Lower lobe of right lung (tissue), 2 donors: ENCODE measurements at regions not wholly inside any gene's neighbourhood (a gene's known extent, or its start where the extent isn't known, plus 50 kb on each side); places are given as distances from the start of the nearest gene placed in this dataset.

ENCODE experiments used
- ATAC-seq, 2 donors: fragments of 200-7000 bp; cut with Tn5 transposase; one replicate each; pipeline ENCODE4 v1.9.1; 2020 to 2022; ENCODE audit warnings: mild to moderate bottlenecking in 2 of 2, moderate library complexity in 2 of 2
- DNase-seq: peaks from one replicate; pipeline ENCODE4 v3.0.0-alpha.2; 2020
- H3K27ac ChIP-seq: fragments of 200-600 bp; one replicate; pipeline ENCODE4 v1.8.0; 2022
- H3K27me3 ChIP-seq: fragments of 200-600 bp; one replicate; pipeline ENCODE4 v1.8.0; 2022; ENCODE audit warnings: low read depth
- H3K36me3 ChIP-seq: fragments of 200-600 bp; one replicate; pipeline ENCODE4 v1.8.0; 2022; ENCODE audit warnings: mild to moderate bottlenecking
- H3K4me1 ChIP-seq: fragments of 200-600 bp; one replicate; pipeline ENCODE4 v1.8.0; 2022
- H3K4me3 ChIP-seq: fragments of 200-600 bp; one replicate; pipeline ENCODE4 v1.8.0; 2022; ENCODE audit warnings: mild to moderate bottlenecking
- H3K9me3 ChIP-seq: fragments of 200-600 bp; one replicate; pipeline ENCODE4 v1.8.0; 2022
- intact Hi-C: fragments of 100-400 bp; cut with DNase I; formaldehyde crosslinking; loops from one replicate; pipeline ENCODE4 v1.11.0; 2022
- TF ChIP-seq, protein P1 (sequence below): fragments of 200-600 bp; IDR thresholded peaks from one replicate; pipeline ENCODE4 v1.8.0; 2022; ENCODE audit warnings: antibody characterized with exemption, mild to moderate bottlenecking
- donor health status: DM: no; HTN: yes; CAD: no; lungs with severe emphysema.

DNA sequence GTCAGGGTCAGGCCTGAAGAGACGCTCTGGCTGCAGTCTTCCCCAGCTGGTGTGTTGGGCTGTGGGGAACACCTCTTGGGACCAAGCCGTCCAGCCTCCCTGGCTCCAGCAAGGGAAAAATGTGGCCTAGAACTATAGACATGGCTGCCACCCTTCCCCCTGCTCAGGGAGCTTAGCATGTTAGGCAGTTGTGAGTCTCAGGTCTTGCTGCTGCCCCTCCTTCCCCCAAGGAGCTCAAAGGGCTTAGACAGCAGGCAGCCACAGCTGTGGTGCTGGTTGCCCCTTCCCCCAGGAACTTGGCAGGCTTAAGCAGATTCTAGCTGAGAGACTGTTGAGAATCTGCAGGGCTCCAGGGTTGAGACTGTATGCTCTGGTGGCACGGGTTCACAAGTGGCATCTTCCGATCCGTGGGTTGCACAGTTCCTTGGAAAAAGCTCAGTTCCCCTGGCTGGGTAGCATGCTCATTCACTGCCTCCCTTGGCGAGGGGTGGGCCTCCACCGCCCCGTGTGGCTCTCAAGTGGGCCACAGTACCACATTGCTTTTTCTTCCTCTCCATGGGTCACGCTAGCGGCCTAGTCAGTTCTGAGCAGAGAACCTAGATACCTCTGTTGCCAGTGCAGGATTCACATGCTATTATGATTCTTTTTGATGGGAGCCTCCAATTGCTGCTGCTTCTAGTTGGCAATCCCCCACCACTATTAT is 1258.6 kb downstream of the OLFM4 start:
- no peaks in the 10 kb centered on the region for H3K4me1 ChIP-seq
- TF ChIP-seq, protein P1, sequence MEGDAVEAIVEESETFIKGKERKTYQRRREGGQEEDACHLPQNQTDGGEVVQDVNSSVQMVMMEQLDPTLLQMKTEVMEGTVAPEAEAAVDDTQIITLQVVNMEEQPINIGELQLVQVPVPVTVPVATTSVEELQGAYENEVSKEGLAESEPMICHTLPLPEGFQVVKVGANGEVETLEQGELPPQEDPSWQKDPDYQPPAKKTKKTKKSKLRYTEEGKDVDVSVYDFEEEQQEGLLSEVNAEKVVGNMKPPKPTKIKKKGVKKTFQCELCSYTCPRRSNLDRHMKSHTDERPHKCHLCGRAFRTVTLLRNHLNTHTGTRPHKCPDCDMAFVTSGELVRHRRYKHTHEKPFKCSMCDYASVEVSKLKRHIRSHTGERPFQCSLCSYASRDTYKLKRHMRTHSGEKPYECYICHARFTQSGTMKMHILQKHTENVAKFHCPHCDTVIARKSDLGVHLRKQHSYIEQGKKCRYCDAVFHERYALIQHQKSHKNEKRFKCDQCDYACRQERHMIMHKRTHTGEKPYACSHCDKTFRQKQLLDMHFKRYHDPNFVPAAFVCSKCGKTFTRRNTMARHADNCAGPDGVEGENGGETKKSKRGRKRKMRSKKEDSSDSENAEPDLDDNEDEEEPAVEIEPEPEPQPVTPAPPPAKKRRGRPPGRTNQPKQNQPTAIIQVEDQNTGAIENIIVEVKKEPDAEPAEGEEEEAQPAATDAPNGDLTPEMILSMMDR, result no peak
- H3K4me3 ChIP-seq, result no peak overlapping the region
- H3K36me3 ChIP-seq, result no peaks in the 10 kb centered on the region
- intact Hi-C loops, result no loop called here
- peaks cover 10% of the 10 kb centered on the region for H3K9me3 ChIP-seq
- no peak for ATAC-seq
- no peak overlapping the region for H3K27ac ChIP-seq
- DNase-seq, result no peak
- no peaks in the 10 kb centered on the region for H3K27me3 ChIP-seq

DNA sequence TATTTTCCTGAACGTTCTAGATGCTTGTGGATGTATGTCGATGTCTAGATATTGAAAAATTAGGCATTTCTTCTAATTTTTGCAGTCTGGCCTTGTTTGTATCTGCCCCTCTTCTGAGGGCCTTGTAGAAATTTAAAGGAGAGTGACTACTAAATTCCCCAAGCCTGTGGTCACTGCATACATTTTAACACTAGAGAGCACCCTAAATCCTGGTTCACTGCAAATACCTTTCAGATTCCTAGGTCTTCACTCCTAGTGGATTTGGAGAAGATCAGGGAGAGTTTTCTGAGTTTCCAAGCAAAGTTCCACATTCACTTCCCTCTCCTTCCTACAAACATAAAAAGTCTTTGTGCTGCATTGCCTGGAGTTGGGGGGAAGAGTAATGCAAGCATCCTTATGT is 1272.5 kb downstream of the OLFM4 start:
- Histone ChIP-seq H3K4me1 (no peaks in the 10 kb centered on the region), H3K27me3 (no peaks in the 10 kb centered on the region), H3K36me3 (no peaks in the 10 kb centered on the region), H3K9me3 (no peaks in the 10 kb centered on the region), H3K4me3 (no peak overlapping the region), H3K27ac (no peak overlapping the region)
- DNase-seq (no peak), ATAC-seq (no peak)
- TF ChIP-seq, protein P1, result no peak
- intact Hi-C loops, result no loop called here

GRCh38 chr13:54305377-54305776 is 1276.8 kb downstream of the OLFM4 start:
- no peak for ATAC-seq

GRCh38 chr13:54312885-54313284 is 1284.3 kb downstream of the OLFM4 start:
- DNase-seq, result no peak
- intact Hi-C loops, result no loop called here

More at GRCh38 chr13:54305377-54305776, 1276.8 kb downstream of the OLFM4 start:
- Histone ChIP-seq H3K27me3 (no peaks in the 10 kb centered on the region), H3K27ac (no peak overlapping the region), H3K4me3 (no peak overlapping the region), H3K9me3 (no peaks in the 10 kb centered on the region), H3K4me1 (no peaks in the 10 kb centered on the region), H3K36me3 (no peaks in the 10 kb centered on the region)
- TF ChIP-seq, protein P1, result no peak
- intact Hi-C loops, result no loop called here
- DNase-seq, result no peak

DNA sequence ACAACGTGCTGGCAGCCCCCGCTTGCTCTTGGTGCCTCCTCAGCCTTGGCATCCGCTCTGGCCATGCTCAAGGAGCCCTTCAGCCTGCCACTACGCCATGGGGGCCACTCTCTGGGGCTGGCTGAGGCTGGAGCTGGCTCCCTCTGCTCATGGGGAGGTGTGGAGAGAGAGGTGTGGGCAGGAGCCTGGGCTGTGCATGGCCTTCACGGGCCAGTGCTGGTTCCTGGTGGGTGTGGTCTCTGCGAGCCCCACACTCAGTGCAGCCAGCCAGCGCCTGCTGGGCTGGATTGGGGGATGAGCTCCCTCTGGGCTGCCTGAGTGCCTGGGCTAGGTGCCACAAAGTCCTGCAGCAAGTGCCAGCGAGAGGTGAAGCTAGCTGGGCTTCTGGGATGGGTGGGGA is 1289.1 kb downstream of the OLFM4 start:
- H3K27me3 ChIP-seq, result no peaks in the 10 kb centered on the region
- H3K9me3 ChIP-seq, result no peaks in the 10 kb centered on the region
- H3K36me3 ChIP-seq, result no peaks in the 10 kb centered on the region
- no peak for ATAC-seq
- H3K4me3 ChIP-seq, result no peak overlapping the region
- no peaks in the 10 kb centered on the region for H3K4me1 ChIP-seq
- DNase-seq, result no peak
- TF ChIP-seq, protein P1, result no peak
- H3K27ac ChIP-seq, result no peak overlapping the region
- intact Hi-C loops, result no loop called here

More at GRCh38 chr13:54312885-54313284, 1284.3 kb downstream of the OLFM4 start:
- Histone ChIP-seq H3K4me1 (no peaks in the 10 kb centered on the region), H3K4me3 (no peak overlapping the region), H3K9me3 (no peaks in the 10 kb centered on the region), H3K27me3 (no peaks in the 10 kb centered on the region), H3K27ac (no peak overlapping the region), H3K36me3 (no peaks in the 10 kb centered on the region)
- ATAC-seq, result no peak
- TF ChIP-seq, protein P1, result no peak
